Gastroesophageal sphincter (tissue), 4 donors: ENCODE measurements at regions not wholly inside any gene's neighbourhood (a gene's known extent, or its start where the extent isn't known, plus 50 kb on each side); places are given as distances from the start of the nearest gene placed in this dataset.

Experiments
- ATAC-seq: fragments of 150-250 bp; one replicate; pipeline ENCODE4 v1.9.1; 2016; ENCODE audit warnings: mild to moderate bottlenecking, moderate library complexity
- H3K27ac ChIP-seq, 4 donors: fragments of 200-600 bp; sonication (generic) in 3 of 4; 1 replicate in 3 of 4; 2 replicates in 1 of 4; pipeline ENCODE4 v1.5.1; 2016 to 2019
- H3K27me3 ChIP-seq: fragments of 200-600 bp; sonication (generic); one replicate; pipeline ENCODE4 v1.5.1; 2019
- H3K36me3 ChIP-seq, 2 donors: fragments of 200-600 bp; sonication (generic); one replicate each; pipeline ENCODE4 v1.5.1; 2019; ENCODE audit warnings: control low read depth in 1 of 2
- H3K4me1 ChIP-seq, 3 donors: fragments of 200-600 bp; sonication (generic); 1 replicate in 2 of 3; 2 replicates in 1 of 3; pipeline ENCODE4 v1.5.1; 2016 to 2019; ENCODE audit warnings: control low read depth in 2 of 3
- H3K4me3 ChIP-seq, 2 donors: fragments of 200-600 bp; sonication (generic); one replicate each; pipeline ENCODE4 v1.5.1; 2019; ENCODE audit warnings: mild to moderate bottlenecking in 1 of 2, moderate library complexity in 1 of 2
- H3K9me3 ChIP-seq, 3 donors: fragments of 200-600 bp; sonication (generic); one replicate each; pipeline ENCODE4 v1.5.1; 2017 to 2019; ENCODE audit warnings: control low read depth in 2 of 3
- CTCF ChIP-seq, 4 experiments: fragments of 200-600 bp in 2 of 4; fragments of 450-650 bp in 2 of 4; sonication (generic) in 1 of 4; IDR thresholded peaks; one replicate each; pipeline ENCODE4 v1.5.1; 2017 to 2019; ENCODE audit warnings: antibody characterized with exemption in 4 of 4, mild to moderate bottlenecking in 2 of 4, moderate library complexity in 2 of 4
- EP300 ChIP-seq: sonication (generic); formaldehyde crosslinking; IDR thresholded peaks from one replicate; pipeline ENCODE4 v1.6.1; 2017; ENCODE audit warnings: antibody characterized with exemption, mild to moderate bottlenecking
- POLR2A ChIP-seq, 2 donors: fragments of 450-650 bp; IDR thresholded peaks; one replicate each; pipeline ENCODE4 v1.6.1; 2017; ENCODE audit warnings: antibody characterized with exemption in 2 of 2, mild to moderate bottlenecking in 2 of 2, moderate library complexity in 1 of 2
- POLR2AphosphoS5 ChIP-seq: sonication (generic); formaldehyde crosslinking; IDR thresholded peaks from one replicate; pipeline ENCODE4 v1.6.1; 2017; ENCODE audit warnings: antibody characterized with exemption
- WGBS, 2 donors: methylation state at CpG; one replicate each; pipeline ENCODE4 v1.1.5; 2018; ENCODE audit warnings: low coverage in 1 of 2; 5-methylcytosine and 5-hydroxymethylcytosine counted together

GRCh38 chr15:62771234-62771633, 271.3 kb upstream of the TPM1 start:
- TF ChIP-seq POLR2A (IDR thresholded peaks at IDR 0.05) (no peak), EP300 (no peak), CTCF (IDR thresholded peaks at IDR 0.05) (no peak), POLR2AphosphoS5 (no peak)
- H3K36me3 ChIP-seq: peaks cover 0 to 79% of the 10 kb centered on the region in 2 donors
- H3K9me3 ChIP-seq: no peaks in the 10 kb centered on the region
- H3K4me3 ChIP-seq: no peak overlapping the region
- ATAC-seq: peak; percentile 13
- H3K27ac ChIP-seq: no peak overlapping the region
- no peaks in the 10 kb centered on the region for H3K4me1 ChIP-seq
- no peaks in the 10 kb centered on the region for H3K27me3 ChIP-seq
- 76 to 89% methylated on average over 1 to 2 of the region's 2 CpGs for WGBS, 2 donors

DNA sequence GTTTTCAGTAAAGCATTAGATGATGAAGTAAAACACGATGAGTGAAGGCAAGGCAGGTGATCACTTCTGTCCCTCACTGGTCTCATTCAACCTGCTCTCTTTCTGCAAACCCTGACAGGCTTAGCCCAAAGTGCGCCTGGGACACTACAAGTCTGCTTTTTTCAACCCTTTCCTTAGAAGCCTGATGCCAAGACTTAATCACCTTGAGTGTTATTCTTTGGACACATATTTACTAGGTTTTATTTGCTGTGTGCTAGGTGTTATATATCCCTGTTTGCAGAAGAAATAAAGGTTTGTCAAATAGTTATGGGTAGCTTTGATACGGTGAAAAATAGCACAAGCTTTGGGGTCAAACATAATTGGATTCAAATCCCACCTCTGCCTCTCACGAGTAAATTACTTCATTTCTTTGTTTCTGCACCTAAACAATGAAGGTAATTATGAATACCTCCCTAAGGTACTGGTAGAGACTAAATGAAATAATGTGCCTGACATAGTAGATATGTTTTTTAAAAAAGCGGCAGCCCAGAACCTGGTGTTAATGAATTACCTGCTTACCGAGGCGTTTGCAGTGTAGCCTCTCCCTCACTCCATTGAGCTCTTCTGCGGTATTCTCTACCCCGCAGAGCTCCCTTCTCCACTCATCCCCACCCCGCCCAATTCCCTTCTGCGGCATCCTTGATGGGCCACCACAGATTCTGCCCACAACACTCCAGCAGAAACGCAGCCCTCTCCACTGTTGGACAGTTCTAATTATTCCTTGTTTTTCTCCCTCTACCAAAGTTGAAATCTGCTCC, 269.0 kb upstream of the TPM1 start:
- ATAC-seq: no peak
- Histone ChIP-seq H3K27ac (no peak overlapping the region), H3K36me3 (peaks cover 0 to 64% of the 10 kb centered on the region in 2 donors), H3K4me3 (no peak overlapping the region), H3K4me1 (no peaks in the 10 kb centered on the region), H3K27me3 (no peaks in the 10 kb centered on the region), H3K9me3 (no peaks in the 10 kb centered on the region)
- TF ChIP-seq POLR2AphosphoS5: no peak
- TF ChIP-seq EP300: no peak
- no peak for TF ChIP-seq CTCF (IDR thresholded peaks at IDR 0.05)
- TF ChIP-seq POLR2A (IDR thresholded peaks at IDR 0.05): no peak
- 95 to 97% methylated on average over 11 to 12 of the region's 12 CpGs for WGBS, 2 donors

DNA sequence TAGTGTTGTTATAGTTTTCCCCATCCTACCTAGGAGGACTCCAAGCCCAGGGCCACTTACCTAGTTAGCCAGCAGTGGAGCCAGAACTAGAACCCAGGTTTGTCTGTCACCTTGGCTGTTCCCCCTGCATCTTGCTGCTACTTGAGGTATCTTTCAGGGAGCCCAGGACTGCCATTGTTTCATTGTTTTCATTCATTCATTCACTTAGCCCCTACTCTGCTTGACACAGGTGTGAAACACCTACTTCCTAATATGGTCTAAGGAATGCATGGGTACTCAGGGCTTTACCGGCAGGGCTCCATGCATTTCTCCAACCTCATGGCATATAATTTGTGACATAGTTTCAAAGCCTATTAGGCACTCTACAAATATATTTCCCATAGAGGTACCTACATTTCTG, 266.6 kb upstream of the TPM1 start:
- no peaks in the 10 kb centered on the region for H3K27me3 ChIP-seq
- TF ChIP-seq EP300: no peak
- TF ChIP-seq POLR2AphosphoS5: no peak
- TF ChIP-seq POLR2A (IDR thresholded peaks at IDR 0.05): no peak
- no peak for TF ChIP-seq CTCF (IDR thresholded peaks at IDR 0.05)
- no peak overlapping the region for H3K4me3 ChIP-seq
- 71 to 73% methylated on average over 1 of the region's 1 CpG for WGBS, 2 donors
- peaks cover 0 to 56% of the 10 kb centered on the region in 2 donors for H3K36me3 ChIP-seq
- H3K4me1 ChIP-seq: no peaks in the 10 kb centered on the region
- ATAC-seq: no peak
- H3K27ac ChIP-seq: no peak overlapping the region
- no peaks in the 10 kb centered on the region for H3K9me3 ChIP-seq

- Histone ChIP-seq H3K36me3 (peaks cover 0 to 39% of the 10 kb centered on the region in 2 donors), H3K9me3 (no peaks in the 10 kb centered on the region), H3K27ac (no peak overlapping the region), H3K4me1 (peaks cover 0 to 16% (median 9%) of the 10 kb centered on the region in 3 donors), H3K4me3 (no peak overlapping the region), H3K27me3 (no peaks in the 10 kb centered on the region)
- no peak for ATAC-seq
- 85 to 88% methylated on average over 2 of the region's 2 CpGs for WGBS, 2 donors
- no peak for TF ChIP-seq POLR2AphosphoS5
- no peak for TF ChIP-seq CTCF (IDR thresholded peaks at IDR 0.05)
- TF ChIP-seq POLR2A (IDR thresholded peaks at IDR 0.05): no peak
- no peak for TF ChIP-seq EP300
Observed at GRCh38 chr15:62777671-62778070, 264.9 kb upstream of the TPM1 start.
